NB4 (cell line): ENCODE measurements at regions not wholly inside any gene's neighbourhood (a gene's known extent, or its start where the extent isn't known, plus 50 kb on each side); places are given as distances from the start of the nearest gene placed in this dataset.
A peak's percentile ranks its signal among the peaks of the same experiment; 100 is the strongest.

Source experiments
- DNase-seq: peaks from one replicate; pipeline ENCODE4 v3.0.0; 2010; ENCODE audit warnings: low read depth
- H3K4me3 ChIP-seq: one replicate; pipeline ENCODE4 v1.5.1; 2011; ENCODE audit warnings: mild to moderate bottlenecking, low read depth, low read length, moderate library complexity
- CTCF ChIP-seq: IDR thresholded peaks from one replicate; pipeline ENCODE4 v1.5.1; 2012; ENCODE audit warnings: low read depth, low read length
- MAX ChIP-seq: IDR thresholded peaks from 2 replicates; pipeline ENCODE4 v1.6.1; 2011; ENCODE audit warnings: low read depth, low read length
- MYC ChIP-seq: IDR thresholded peaks from 2 replicates; pipeline ENCODE4 v1.6.1; 2011; ENCODE audit warnings: low read depth, low read length
- POLR2A ChIP-seq: IDR thresholded peaks from 2 replicates; pipeline ENCODE4 v1.6.1; 2011; ENCODE audit warnings: mild to moderate bottlenecking; ENCODE audit not compliant: insufficient read length; ENCODE audit errors: extremely low read depth

DNA sequence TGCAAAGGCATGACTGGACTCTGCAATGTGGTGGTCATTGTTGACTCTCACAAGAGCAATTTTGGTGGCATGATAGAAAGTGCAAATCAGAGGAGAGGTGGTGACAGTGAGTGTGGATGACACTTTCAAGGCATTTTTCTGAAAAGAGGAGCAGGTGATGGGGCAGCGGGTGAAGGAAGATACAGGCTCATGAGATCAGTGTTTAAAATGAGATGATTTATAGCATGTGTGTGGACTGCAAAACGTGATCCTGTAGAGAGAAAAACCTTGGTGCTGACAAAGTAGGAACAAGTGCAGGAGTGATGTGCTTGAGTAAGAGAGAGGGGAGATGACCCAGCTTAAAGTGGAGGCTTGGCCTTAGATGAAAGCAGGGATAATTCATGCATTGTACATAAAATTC is 171.2 kb upstream of the PPP2R2B start:
- DNase-seq: no peak
- no peak overlapping the region for H3K4me3 ChIP-seq
- TF ChIP-seq CTCF (no peak), POLR2A (no peak), MAX (no peak), MYC (no peak)

GRCh38 chr5:147050172-147050571 is 171.6 kb upstream of the PPP2R2B start:
- TF ChIP-seq POLR2A (no peak), CTCF (no peak), MYC (no peak)
- no peak overlapping the region for H3K4me3 ChIP-seq
- DNase-seq: no peak

GRCh38 chr5:147051193-147051592 is 172.6 kb upstream of the PPP2R2B start:
- no peak overlapping the region for H3K4me3 ChIP-seq
- TF ChIP-seq MYC (no peak), CTCF (no peak), MAX (no peak)
- peak; percentile 10 for DNase-seq

DNA sequence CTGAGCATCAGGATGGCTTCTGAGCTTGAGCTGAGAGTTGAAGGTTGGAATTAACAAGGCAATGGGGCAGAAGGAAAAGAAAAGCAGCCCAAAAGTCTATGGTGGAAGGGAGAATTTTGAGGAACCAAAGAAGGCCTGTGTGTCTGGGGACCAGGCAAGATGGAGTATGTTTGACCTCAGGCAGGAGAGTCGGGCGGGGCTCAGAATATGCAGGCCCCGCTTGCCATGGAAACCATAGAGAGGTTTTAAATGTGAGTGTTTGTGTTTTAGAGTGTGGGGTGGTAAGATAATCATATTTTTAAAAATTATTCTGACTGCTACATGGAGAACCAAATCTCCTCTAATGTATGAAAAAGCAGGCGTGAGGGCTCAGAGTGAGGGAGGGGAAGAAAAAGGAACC is 174.0 kb upstream of the PPP2R2B start:
- no peak for DNase-seq
- TF ChIP-seq MYC (no peak), MAX (no peak), POLR2A (no peak), CTCF (no peak)
- no peak overlapping the region for H3K4me3 ChIP-seq

GRCh38 chr5:147055089-147055826 is 176.7 kb upstream of the PPP2R2B start:
- no peak overlapping the region for H3K4me3 ChIP-seq
- TF ChIP-seq MYC (no peak), CTCF (no peak), MAX (no peak), POLR2A (no peak)
- no peak for DNase-seq
